GM12878 (cell line): ENCODE measurements at regions not wholly inside any gene's neighbourhood (a gene's known extent, or its start where the extent isn't known, plus 50 kb on each side); places are given as distances from the start of the nearest gene placed in this dataset.
A peak's percentile ranks its signal among the peaks of the same experiment; 100 is the strongest.

ENCODE experiments used
- ATAC-seq: fragments of 200-7000 bp; cut with Tn5 transposase; 3 replicates; pipeline ENCODE4 v1.9.1; 2020; ENCODE audit warnings: mild to moderate bottlenecking, moderate library complexity
- BruUV-seq: library from RNA; stranded (reverse); fragments of 400-500 nt; replicated peaks from 2 replicates; lab custom pipeline; 2021; lab: Mats Ljungman, UMichigan
- CTCF ChIA-PET: fragments of 300-600 bp; sonication (Branson Sonifier 250); formaldehyde crosslinking; extraction: SDS; loops from one replicate; lab custom pipeline; 2021; ENCODE audit warnings: inconsistent platforms; lab: Yijun Ruan, JAX
- POLR2A ChIA-PET: fragments of 350-600 bp; formaldehyde crosslinking; extraction: SDS; loops from one replicate; lab custom pipeline; 2021; ENCODE audit warnings: inconsistent platforms; lab: Charles Lee
- RAD21 ChIA-PET: fragments of 300-600 bp; sonication (Branson Sonifier 250); formaldehyde crosslinking; loops from one replicate; lab custom pipeline; 2023; ENCODE audit warnings: antibody characterized with exemption; ENCODE audit not compliant: unreplicated experiment; lab: Charles Lee
- SMC1A ChIA-PET: fragments of 300-600 bp; sonication (Branson Sonifier 250); formaldehyde crosslinking; loops from one replicate; lab custom pipeline; 2023; ENCODE audit not compliant: unreplicated experiment, uncharacterized antibody; lab: Charles Lee
- DNase-seq: peaks from one replicate; pipeline ENCODE4 v3.0.0-alpha.2; 2011; ENCODE audit warnings: low read depth, low spot score
- FAIRE-seq: peaks from 3 replicates; lab custom pipeline; 2011; peaks lifted over from hg19 to GRCh38; lab: Jason Lieb, UNC
- H2AFZ ChIP-seq: 2 replicates; pipeline ENCODE4 v1.6.0; 2011; ENCODE audit warnings: low read depth, low read length, control low read depth; ENCODE audit not compliant: control insufficient read depth
- H3K27ac ChIP-seq: 2 replicates; pipeline ENCODE4 v1.5.1; 2011; ENCODE audit warnings: control low read depth; ENCODE audit not compliant: control insufficient read depth, insufficient read depth
- H3K27me3 ChIP-seq, 2 experiments: replicated peaks in 1 of 2; 2 replicates each; pipeline versions ENCODE4 v1.6.0 to v1.6.1; 2011; ENCODE audit warnings: low read length in 1 of 2; ENCODE audit not compliant: control insufficient read depth in 2 of 2, insufficient read depth in 2 of 2
- H3K36me3 ChIP-seq, 2 experiments: 2 replicates each; pipeline ENCODE4 v1.5.1; 2011; ENCODE audit warnings: low read length in 1 of 2; ENCODE audit not compliant: control insufficient read depth in 2 of 2, insufficient read depth in 2 of 2
- H3K4me1 ChIP-seq: 2 replicates; pipeline ENCODE4 v1.6.1; 2011; ENCODE audit warnings: mild to moderate bottlenecking, low read length, moderate library complexity, mixed read lengths; ENCODE audit not compliant: control insufficient read depth, insufficient read depth
- H3K4me2 ChIP-seq: 2 replicates; pipeline ENCODE4 v1.6.0; 2011; ENCODE audit warnings: control low read depth; ENCODE audit not compliant: control insufficient read depth, insufficient read depth
- H3K4me3 ChIP-seq: fragments of 200-600 bp; sonication (generic); 2 replicates; pipeline ENCODE4 v1.5.1; 2016
- H3K79me2 ChIP-seq: 2 replicates; pipeline ENCODE4 v1.6.0; 2011; ENCODE audit warnings: low read length; ENCODE audit not compliant: control insufficient read depth, insufficient read depth
- H3K9ac ChIP-seq: 2 replicates; pipeline ENCODE4 v1.8.0; 2011; ENCODE audit warnings: low read length, control low read depth, mixed read lengths; ENCODE audit not compliant: control insufficient read depth, insufficient read depth
- H3K9me3 ChIP-seq: replicated peaks from 3 replicates; pipeline ENCODE4 v1.5.1; 2011; ENCODE audit warnings: mild to moderate bottlenecking, low read length; ENCODE audit not compliant: control insufficient read depth, insufficient read depth
- H4K20me1 ChIP-seq: 2 replicates; pipeline ENCODE4 v1.6.0; 2011; ENCODE audit not compliant: control insufficient read depth, insufficient read depth
- CREM ChIP-seq: IDR thresholded peaks from 2 replicates; pipeline ENCODE4 v1.6.1; 2014; ENCODE audit warnings: antibody characterized with exemption, low read depth
- EZH2 ChIP-seq: IDR thresholded peaks from 2 replicates; pipeline ENCODE4 v1.6.1; 2012; ENCODE audit warnings: low read depth, mild to moderate bottlenecking, control low read depth, inconsistent platforms, low read length, borderline replicate concordance; ENCODE audit not compliant: control insufficient read depth
- NBN ChIP-seq: fragments of 450-650 bp; IDR thresholded peaks from 2 replicates; pipeline ENCODE4 v1.6.1; 2016
- SMARCA5 ChIP-seq: fragments of 450-650 bp; IDR thresholded peaks from 2 replicates; pipeline ENCODE4 v1.6.1; 2017; ENCODE audit warnings: mild to moderate bottlenecking
- SRF ChIP-seq, 2 experiments: IDR thresholded peaks; 2 replicates each; pipeline ENCODE4 v1.6.1; 2011; ENCODE audit warnings: low read depth in 2 of 2, low read length in 2 of 2, mild to moderate bottlenecking in 1 of 2, moderate library complexity in 1 of 2
- WGBS: methylation state at CpG from one replicate; pipeline ENCODE4 v1.1.6; 2016; ENCODE audit warnings: low lambda C conversion rate; ENCODE audit not compliant: insufficient replicate concordance, insufficient coverage; ENCODE audit errors: missing lambda C conversion rate; 5-methylcytosine and 5-hydroxymethylcytosine counted together
- in situ Hi-C: fragments of 300-500 bp; cut with MboI; formaldehyde crosslinking; loops from 9 replicates; pipeline ENCODE4 v1.14.3; 2018; ENCODE audit warnings: mixed read lengths
- intact Hi-C: fragments of 100-400 bp; cut with micrococcal nuclease; formaldehyde crosslinking; loops from one replicate; pipeline ENCODE4 v1.14.2; 2022; ENCODE audit not compliant: unreplicated experiment
- TF ChIP-seq, protein P1 (sequence below): fragments of 450-650 bp; IDR thresholded peaks from 2 replicates; pipeline ENCODE4 v1.6.1; 2017; ENCODE audit warnings: mild to moderate bottlenecking, moderate library complexity
- TF ChIP-seq, protein P2 (sequence below): fragments of 450-650 bp; IDR thresholded peaks from 2 replicates; pipeline ENCODE4 v1.6.1; 2017; ENCODE audit warnings: mild to moderate bottlenecking, low read depth, inconsistent platforms; ENCODE audit not compliant: poor library complexity, severe bottlenecking

DNA sequence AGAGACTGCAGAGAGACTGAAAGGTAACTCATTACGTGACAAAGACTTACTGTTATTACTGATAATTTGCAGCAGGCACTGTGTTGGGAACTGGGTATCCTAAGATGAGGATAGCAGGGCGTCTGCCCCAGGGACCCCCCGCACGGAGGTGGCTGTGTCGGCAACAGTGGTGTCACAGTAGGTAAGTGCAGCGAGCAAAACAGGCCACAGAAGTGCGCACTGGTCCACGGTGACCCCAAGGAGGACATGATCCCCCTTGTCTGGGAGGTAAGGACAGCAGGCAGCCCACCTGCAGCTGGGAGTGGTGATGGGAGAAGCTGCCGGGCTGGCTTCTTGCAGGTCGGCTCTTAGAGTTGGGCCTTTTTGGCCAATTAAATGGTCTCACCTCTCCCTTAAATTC is 82.9 kb downstream of the FAM43A start:
- Histone ChIP-seq H3K79me2 (no peaks in the 10 kb centered on the region), H3K4me3 (no peak overlapping the region), H3K9ac (no peak overlapping the region), H4K20me1 (no peaks in the 10 kb centered on the region), H3K9me3 (no peaks in the 10 kb centered on the region; the same call in 2 of the 3 replicates), H3K4me1 (no peaks in the 10 kb centered on the region; the same call in 1 of the 2 replicates), H3K27me3 (no peaks in the 10 kb centered on the region), H3K36me3 (no peaks in the 10 kb centered on the region), H2AFZ (peak overlapping the region; percentile 62), H3K27ac (no peak overlapping the region), H3K4me2 (no peak overlapping the region)
- in situ Hi-C loops: no loop called here
- BruUV-seq: no TSS peak
- CTCF ChIA-PET: no interaction called here
- ATAC-seq (no peak), FAIRE-seq (no peak), DNase-seq (no peak)
- intact Hi-C loops: no loop called here
- 85% methylated on average over 10 of the region's 10 CpGs for WGBS
- SMC1A ChIA-PET: interaction anchor here (0.6 to 1.0 kb wide), 2 partner anchors 23 to 86 kb away, joined by 3 read pairs; no protein-coding TSS in a partner anchor
- TF ChIP-seq, protein P1, sequence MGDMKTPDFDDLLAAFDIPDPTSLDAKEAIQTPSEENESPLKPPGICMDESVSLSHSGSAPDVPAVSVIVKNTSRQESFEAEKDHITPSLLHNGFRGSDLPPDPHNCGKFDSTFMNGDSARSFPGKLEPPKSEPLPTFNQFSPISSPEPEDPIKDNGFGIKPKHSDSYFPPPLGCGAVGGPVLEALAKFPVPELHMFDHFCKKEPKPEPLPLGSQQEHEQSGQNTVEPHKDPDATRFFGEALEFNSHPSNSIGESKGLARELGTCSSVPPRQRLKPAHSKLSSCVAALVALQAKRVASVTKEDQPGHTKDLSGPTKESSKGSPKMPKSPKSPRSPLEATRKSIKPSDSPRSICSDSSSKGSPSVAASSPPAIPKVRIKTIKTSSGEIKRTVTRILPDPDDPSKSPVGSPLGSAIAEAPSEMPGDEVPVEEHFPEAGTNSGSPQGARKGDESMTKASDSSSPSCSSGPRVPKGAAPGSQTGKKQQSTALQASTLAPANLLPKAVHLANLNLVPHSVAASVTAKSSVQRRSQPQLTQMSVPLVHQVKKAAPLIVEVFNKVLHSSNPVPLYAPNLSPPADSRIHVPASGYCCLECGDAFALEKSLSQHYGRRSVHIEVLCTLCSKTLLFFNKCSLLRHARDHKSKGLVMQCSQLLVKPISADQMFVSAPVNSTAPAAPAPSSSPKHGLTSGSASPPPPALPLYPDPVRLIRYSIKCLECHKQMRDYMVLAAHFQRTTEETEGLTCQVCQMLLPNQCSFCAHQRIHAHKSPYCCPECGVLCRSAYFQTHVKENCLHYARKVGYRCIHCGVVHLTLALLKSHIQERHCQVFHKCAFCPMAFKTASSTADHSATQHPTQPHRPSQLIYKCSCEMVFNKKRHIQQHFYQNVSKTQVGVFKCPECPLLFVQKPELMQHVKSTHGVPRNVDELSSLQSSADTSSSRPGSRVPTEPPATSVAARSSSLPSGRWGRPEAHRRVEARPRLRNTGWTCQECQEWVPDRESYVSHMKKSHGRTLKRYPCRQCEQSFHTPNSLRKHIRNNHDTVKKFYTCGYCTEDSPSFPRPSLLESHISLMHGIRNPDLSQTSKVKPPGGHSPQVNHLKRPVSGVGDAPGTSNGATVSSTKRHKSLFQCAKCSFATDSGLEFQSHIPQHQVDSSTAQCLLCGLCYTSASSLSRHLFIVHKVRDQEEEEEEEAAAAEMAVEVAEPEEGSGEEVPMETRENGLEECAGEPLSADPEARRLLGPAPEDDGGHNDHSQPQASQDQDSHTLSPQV: no peak
- TF ChIP-seq NBN (no peak), SRF (IDR thresholded peaks at IDR 0.05; ENCODE audit: low read depth in 2 of 2, low read length in 2 of 2) (no peak), EZH2 (no peak), CREM (no peak), SMARCA5 (no peak)
- TF ChIP-seq, protein P2, sequence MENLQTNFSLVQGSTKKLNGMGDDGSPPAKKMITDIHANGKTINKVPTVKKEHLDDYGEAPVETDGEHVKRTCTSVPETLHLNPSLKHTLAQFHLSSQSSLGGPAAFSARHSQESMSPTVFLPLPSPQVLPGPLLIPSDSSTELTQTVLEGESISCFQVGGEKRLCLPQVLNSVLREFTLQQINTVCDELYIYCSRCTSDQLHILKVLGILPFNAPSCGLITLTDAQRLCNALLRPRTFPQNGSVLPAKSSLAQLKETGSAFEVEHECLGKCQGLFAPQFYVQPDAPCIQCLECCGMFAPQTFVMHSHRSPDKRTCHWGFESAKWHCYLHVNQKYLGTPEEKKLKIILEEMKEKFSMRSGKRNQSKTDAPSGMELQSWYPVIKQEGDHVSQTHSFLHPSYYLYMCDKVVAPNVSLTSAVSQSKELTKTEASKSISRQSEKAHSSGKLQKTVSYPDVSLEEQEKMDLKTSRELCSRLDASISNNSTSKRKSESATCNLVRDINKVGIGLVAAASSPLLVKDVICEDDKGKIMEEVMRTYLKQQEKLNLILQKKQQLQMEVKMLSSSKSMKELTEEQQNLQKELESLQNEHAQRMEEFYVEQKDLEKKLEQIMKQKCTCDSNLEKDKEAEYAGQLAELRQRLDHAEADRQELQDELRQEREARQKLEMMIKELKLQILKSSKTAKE: no peak
- RAD21 ChIA-PET: no interaction called here
- POLR2A ChIA-PET: interaction anchor here (0.6 to 1.2 kb wide), 3 partner anchors 11 to 79 kb away, joined by 3 to 5 read pairs (median 3); no protein-coding TSS in a partner anchor
